ENCODE measurements at regions not wholly inside any gene's neighbourhood (a gene's known extent, or its start where the extent isn't known, plus 50 kb on each side); places are given as distances from the start of the nearest gene placed in this dataset.

DNA sequence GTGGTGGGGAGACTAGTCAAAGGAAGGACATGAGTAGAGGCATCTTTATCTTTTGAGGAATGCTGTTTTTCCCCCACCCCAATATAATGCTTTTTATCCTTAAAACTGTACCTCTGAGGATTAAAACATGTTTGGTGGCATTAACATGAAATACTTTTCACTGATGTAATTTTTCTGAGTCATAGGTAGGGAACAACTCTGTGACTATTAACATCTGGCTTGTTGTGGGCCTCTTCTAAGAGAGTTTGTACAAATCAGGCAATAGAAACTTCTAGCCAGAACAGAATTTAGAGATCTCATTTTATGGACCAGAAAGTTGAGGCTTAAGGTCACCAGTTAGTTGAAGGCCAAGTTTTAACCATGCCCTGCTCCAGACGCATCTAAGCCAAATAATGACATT, 207.6 kb downstream of the SOX3 start:
- TF ChIP-seq, protein P1, sequence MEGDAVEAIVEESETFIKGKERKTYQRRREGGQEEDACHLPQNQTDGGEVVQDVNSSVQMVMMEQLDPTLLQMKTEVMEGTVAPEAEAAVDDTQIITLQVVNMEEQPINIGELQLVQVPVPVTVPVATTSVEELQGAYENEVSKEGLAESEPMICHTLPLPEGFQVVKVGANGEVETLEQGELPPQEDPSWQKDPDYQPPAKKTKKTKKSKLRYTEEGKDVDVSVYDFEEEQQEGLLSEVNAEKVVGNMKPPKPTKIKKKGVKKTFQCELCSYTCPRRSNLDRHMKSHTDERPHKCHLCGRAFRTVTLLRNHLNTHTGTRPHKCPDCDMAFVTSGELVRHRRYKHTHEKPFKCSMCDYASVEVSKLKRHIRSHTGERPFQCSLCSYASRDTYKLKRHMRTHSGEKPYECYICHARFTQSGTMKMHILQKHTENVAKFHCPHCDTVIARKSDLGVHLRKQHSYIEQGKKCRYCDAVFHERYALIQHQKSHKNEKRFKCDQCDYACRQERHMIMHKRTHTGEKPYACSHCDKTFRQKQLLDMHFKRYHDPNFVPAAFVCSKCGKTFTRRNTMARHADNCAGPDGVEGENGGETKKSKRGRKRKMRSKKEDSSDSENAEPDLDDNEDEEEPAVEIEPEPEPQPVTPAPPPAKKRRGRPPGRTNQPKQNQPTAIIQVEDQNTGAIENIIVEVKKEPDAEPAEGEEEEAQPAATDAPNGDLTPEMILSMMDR (IDR thresholded peaks at IDR 0.05), result no peak
- Histone ChIP-seq H3K36me3 (no peaks in the 10 kb centered on the region), H3K4me3 (ENCODE audit: low read depth in 1 of 2, low read length in 1 of 2) (no peak overlapping the region), H3K9me3 (no peaks in the 10 kb centered on the region), H3K4me1 (ENCODE audit: control insufficient read depth in 1 of 2, insufficient read depth in 1 of 2, low read depth in 1 of 2, low read length in 1 of 2) (no peaks in the 10 kb centered on the region), H3K27me3 (no peaks in the 10 kb centered on the region), H3K27ac (no peak overlapping the region)

DNA sequence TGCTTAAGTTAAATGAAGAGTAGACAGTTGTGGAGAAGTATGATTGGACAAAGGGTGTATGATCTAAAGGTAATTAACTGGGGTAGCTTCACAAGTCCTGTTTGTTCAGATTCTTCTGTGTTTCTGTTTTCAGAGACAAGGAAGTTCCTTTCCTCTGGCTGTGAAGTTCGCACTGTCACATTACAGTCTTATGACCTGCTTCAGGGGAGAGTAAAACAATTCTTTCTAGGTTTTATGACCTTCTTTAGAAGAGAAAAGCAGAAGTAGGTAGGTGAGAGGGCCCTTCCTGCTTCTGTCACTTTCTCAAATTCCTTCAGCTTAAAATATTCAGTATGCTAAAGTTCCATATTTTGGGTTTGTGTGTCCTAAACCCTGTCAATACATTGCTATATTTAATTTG, 211.9 kb downstream of the SOX3 start:
- Histone ChIP-seq H3K36me3 (no peaks in the 10 kb centered on the region), H3K4me1 (ENCODE audit: control insufficient read depth in 1 of 2, insufficient read depth in 1 of 2, low read depth in 1 of 2, low read length in 1 of 2) (no peaks in the 10 kb centered on the region), H3K27ac (no peak overlapping the region), H3K9me3 (no peaks in the 10 kb centered on the region), H3K4me3 (ENCODE audit: low read depth in 1 of 2, low read length in 1 of 2) (no peak overlapping the region), H3K27me3 (no peaks in the 10 kb centered on the region)
- TF ChIP-seq, protein P1 (IDR thresholded peaks at IDR 0.05), result no peak

DNA sequence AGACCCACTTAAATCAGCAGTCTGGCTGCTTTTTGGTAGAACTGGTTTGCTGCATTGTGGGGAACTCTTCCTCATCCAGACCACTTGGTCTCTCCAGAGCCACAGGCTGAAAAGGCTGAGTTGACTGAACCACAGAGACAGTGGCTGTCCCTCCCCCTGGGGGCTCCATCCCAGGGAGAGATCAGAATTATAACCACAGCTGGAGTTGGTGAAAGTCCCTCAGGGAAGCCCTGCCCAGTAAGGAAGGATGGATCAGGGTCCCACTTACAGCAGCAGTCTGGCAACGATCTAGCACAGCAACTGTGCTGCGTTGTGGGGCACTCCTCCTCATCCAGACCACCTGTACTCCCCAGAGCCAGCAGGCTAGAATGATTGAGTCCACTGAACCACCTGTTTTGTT, 212.7 kb downstream of the SOX3 start:
- no peak overlapping the region for H3K27ac ChIP-seq
- no peaks in the 10 kb centered on the region for H3K27me3 ChIP-seq
- TF ChIP-seq, protein P1 (IDR thresholded peaks at IDR 0.05), result no peak
- H3K36me3 ChIP-seq, result no peaks in the 10 kb centered on the region
- H3K4me3 ChIP-seq (ENCODE audit: low read depth in 1 of 2, low read length in 1 of 2), result no peak overlapping the region
- no peaks in the 10 kb centered on the region for H3K9me3 ChIP-seq
- no peaks in the 10 kb centered on the region for H3K4me1 ChIP-seq (ENCODE audit: control insufficient read depth in 1 of 2, insufficient read depth in 1 of 2, low read depth in 1 of 2, low read length in 1 of 2)

DNA sequence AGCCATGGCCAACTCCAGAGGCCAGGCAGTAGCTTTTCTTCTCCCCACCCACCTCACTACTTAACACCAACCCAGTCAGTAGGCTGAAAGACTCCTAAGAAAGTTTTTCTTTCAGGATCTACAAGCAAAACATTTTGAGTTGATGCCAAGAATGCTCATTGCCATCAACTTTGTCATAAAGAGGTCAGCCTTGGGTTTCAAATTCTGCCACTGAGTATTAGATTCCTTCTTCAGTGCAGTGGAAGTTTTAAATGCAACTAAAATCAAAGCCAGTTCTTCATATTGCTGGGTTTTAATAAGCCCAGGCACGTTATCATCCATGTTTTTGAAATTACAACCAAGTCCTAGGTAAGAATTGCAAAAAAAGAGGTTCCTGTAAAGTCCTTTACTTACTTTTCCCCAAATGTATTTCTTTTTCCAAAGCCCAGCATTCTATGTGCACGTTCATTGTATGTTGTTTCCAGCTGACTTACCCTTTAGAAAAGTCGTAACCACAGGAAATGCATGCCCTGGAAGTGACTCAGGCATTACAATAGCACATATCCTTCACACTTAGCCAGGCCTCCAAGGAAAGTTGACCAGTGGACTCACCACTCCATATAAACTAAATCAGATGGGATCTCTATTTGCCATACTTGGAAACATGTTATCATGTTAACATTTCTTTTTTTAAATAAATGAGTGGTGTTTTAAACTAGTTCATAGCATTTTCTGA, 229.9 kb downstream of the SOX3 start:
- TF ChIP-seq, protein P1 (IDR thresholded peaks at IDR 0.05), result no peak
- Histone ChIP-seq H3K4me3 (ENCODE audit: low read depth in 1 of 2, low read length in 1 of 2) (no peak overlapping the region), H3K4me1 (ENCODE audit: control insufficient read depth in 1 of 2, insufficient read depth in 1 of 2, low read depth in 1 of 2, low read length in 1 of 2) (no peaks in the 10 kb centered on the region), H3K36me3 (no peaks in the 10 kb centered on the region), H3K27ac (no peak overlapping the region), H3K27me3 (no peaks in the 10 kb centered on the region), H3K9me3 (no peaks in the 10 kb centered on the region)

DNA sequence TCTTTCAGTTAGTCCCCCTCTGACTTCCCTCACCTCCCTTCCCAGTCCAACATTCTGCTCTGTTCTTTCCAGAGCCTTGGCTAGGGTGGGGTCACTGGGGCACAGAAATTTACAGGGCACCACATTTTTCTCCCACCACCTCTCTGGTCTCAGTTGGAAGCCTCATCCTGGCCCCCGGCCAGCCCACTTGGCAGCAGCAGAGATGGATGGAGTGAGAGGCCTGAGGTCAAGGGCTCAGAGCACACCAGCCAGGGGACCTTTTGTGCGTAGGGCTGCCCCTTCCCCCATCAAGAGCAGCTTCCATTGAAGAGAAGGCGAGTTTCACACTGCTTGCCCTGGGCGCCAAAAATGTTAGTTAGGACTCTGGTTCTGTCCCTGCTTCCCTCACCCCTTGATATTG, 230.9 kb downstream of the SOX3 start:
- H3K27ac ChIP-seq, result no peak overlapping the region
- H3K27me3 ChIP-seq, result no peaks in the 10 kb centered on the region
- no peak overlapping the region for H3K4me3 ChIP-seq (ENCODE audit: low read depth in 1 of 2, low read length in 1 of 2)
- no peaks in the 10 kb centered on the region for H3K4me1 ChIP-seq (ENCODE audit: control insufficient read depth in 1 of 2, insufficient read depth in 1 of 2, low read depth in 1 of 2, low read length in 1 of 2)
- no peaks in the 10 kb centered on the region for H3K9me3 ChIP-seq
- H3K36me3 ChIP-seq, result no peaks in the 10 kb centered on the region
- TF ChIP-seq, protein P1 (IDR thresholded peaks at IDR 0.05), result no peak
